SK-N-MC (cell line): ENCODE measurements at regions not wholly inside any gene's neighbourhood (a gene's known extent, or its start where the extent isn't known, plus 50 kb on each side); places are given as distances from the start of the nearest gene placed in this dataset.

Source experiments
- EZH2 ChIP-seq: fragments of 200-600 bp; sonication (generic); IDR thresholded peaks from one replicate; pipeline ENCODE4 v1.6.1; 2017; ENCODE audit warnings: antibody characterized with exemption
- FOXP2 ChIP-seq: optimal IDR thresholded peaks from 2 replicates; pipeline ENCODE3; 2011; ENCODE audit warnings: mild to moderate bottlenecking, moderate library complexity; ENCODE audit not compliant: insufficient read depth; ENCODE audit errors: extremely low read length, control extremely low read depth
- POLR2AphosphoS5 ChIP-seq: IDR thresholded peaks from 2 replicates; pipeline ENCODE4 v1.6.1; 2012; ENCODE audit warnings: mild to moderate bottlenecking, low read depth, low read length, borderline replicate concordance

- TF ChIP-seq EZH2 (no peak), POLR2AphosphoS5 (no peak), FOXP2 (no peak)
Measured at GRCh38 chr2:133766164-133766832, 198.0 kb upstream of the NCKAP5 start.
